Caco-2 (cell line): ENCODE measurements at regions not wholly inside any gene's neighbourhood (a gene's known extent, or its start where the extent isn't known, plus 50 kb on each side); places are given as distances from the start of the nearest gene placed in this dataset.

Source experiments
- BruUV-seq: library from RNA; stranded (reverse); fragments of 400-500 nt; replicated peaks from 2 replicates; lab custom pipeline; 2021; lab: Mats Ljungman, UMichigan
- CTCF ChIA-PET: fragments of 300-600 bp; sonication (Branson Sonifier 250); formaldehyde crosslinking; loops from one replicate; lab custom pipeline; 2022; ENCODE audit warnings: antibody characterized with exemption; lab: Charles Lee
- POLR2A ChIA-PET: fragments of 300-600 bp; sonication (Branson Sonifier 250); formaldehyde crosslinking; loops from one replicate; lab custom pipeline; 2022; ENCODE audit warnings: antibody characterized with exemption; lab: Charles Lee
- DNase-seq, 2 experiments: peaks; one replicate each; pipeline versions ENCODE4 v3.0.0 to v3.0.0-alpha.2; 2020 to 2022
- H3K27me3 ChIP-seq: replicated peaks from 2 replicates; pipeline ENCODE4 v1.6.0; 2011; ENCODE audit warnings: low read length; ENCODE audit not compliant: control insufficient read depth, insufficient read depth
- H3K36me3 ChIP-seq: 2 replicates; pipeline ENCODE4 v1.5.1; 2011; ENCODE audit warnings: low read length; ENCODE audit not compliant: control insufficient read depth, insufficient read depth
- H3K4me1 ChIP-seq: fragments of 250-450 bp; sonication (Bioruptor Pico); 2 replicates; pipeline ENCODE4 v1.5.1; 2020; ENCODE audit warnings: mild to moderate bottlenecking
- H3K4me3 ChIP-seq: 2 replicates; pipeline ENCODE4 v1.5.1; 2011; ENCODE audit warnings: low read depth, mild to moderate bottlenecking, control low read depth, low read length
- H3K9me3 ChIP-seq: fragments of 250-450 bp; sonication (Bioruptor Pico); 2 replicates; pipeline ENCODE4 v1.5.1; 2020; ENCODE audit warnings: mild to moderate bottlenecking, moderate library complexity
- H3K27ac Mint-ChIP-seq: one replicate; pipeline ENCODE4 v1.8.0; 2022; ENCODE audit warnings: mixed read lengths; ENCODE audit not compliant: unreplicated experiment
- H3K27me3 Mint-ChIP-seq: one replicate; pipeline ENCODE4 v1.8.0; 2022; ENCODE audit warnings: mixed read lengths; ENCODE audit not compliant: insufficient read depth, unreplicated experiment
- H3K36me3 Mint-ChIP-seq: one replicate; pipeline ENCODE4 v1.8.0; 2022; ENCODE audit warnings: mild to moderate bottlenecking, mixed read lengths; ENCODE audit not compliant: insufficient read depth, unreplicated experiment
- H3K4me1 Mint-ChIP-seq: one replicate; pipeline ENCODE4 v1.8.0; 2022; ENCODE audit warnings: low read depth, mixed read lengths; ENCODE audit not compliant: unreplicated experiment
- H3K4me3 Mint-ChIP-seq: one replicate; pipeline ENCODE4 v1.8.0; 2022; ENCODE audit warnings: mild to moderate bottlenecking, moderate library complexity, mixed read lengths; ENCODE audit not compliant: unreplicated experiment
- H3K9me3 Mint-ChIP-seq: one replicate; pipeline ENCODE4 v1.8.0; 2022; ENCODE audit warnings: mixed read lengths; ENCODE audit not compliant: unreplicated experiment
- CTCF ChIP-seq, 2 experiments: fragments of 200-600 bp in 1 of 2; IDR thresholded peaks; 1 replicate in 1 of 2; 2 replicates in 1 of 2; pipeline versions ENCODE4 v1.5.1 to v1.8.0; 2011 to 2022; ENCODE audit warnings: antibody characterized with exemption in 1 of 2, control low read depth in 1 of 2, inconsistent platforms in 1 of 2, low read depth in 1 of 2, low read length in 1 of 2, mild to moderate bottlenecking in 1 of 2, moderate library complexity in 1 of 2; ENCODE audit not compliant: insufficient read depth in 1 of 2, severe bottlenecking in 1 of 2, unreplicated experiment in 1 of 2
- intact Hi-C: fragments of 100-400 bp; cut with micrococcal nuclease; formaldehyde crosslinking; loops from one replicate; pipeline ENCODE4 v1.10.0; 2022; ENCODE audit not compliant: unreplicated experiment

GRCh38 chr6:169902070-169902469 lies 150.6 kb downstream of the ERMARD start:
- POLR2A ChIA-PET: no interaction called here
- Mint-ChIP-seq H3K4me3 (no peak overlapping the region), H3K9me3 (peaks cover 10% of the 10 kb centered on the region), H3K36me3 (peaks cover 6% of the 10 kb centered on the region), H3K4me1 (no peaks in the 10 kb centered on the region), H3K27ac (no peak overlapping the region), H3K27me3 (no peaks in the 10 kb centered on the region)
- BruUV-seq: no TSS peak
- H3K4me1 ChIP-seq: no peaks in the 10 kb centered on the region
- no peak for TF ChIP-seq CTCF (IDR thresholded peaks at IDR 0.05; ENCODE audit: insufficient read depth in 1 of 2, low read depth in 1 of 2, low read length in 1 of 2, severe bottlenecking in 1 of 2, unreplicated experiment in 1 of 2)
- DNase-seq: no peak
- H3K4me3 ChIP-seq: no peak overlapping the region
- no peaks in the 10 kb centered on the region for H3K9me3 ChIP-seq
- intact Hi-C loops: no loop called here
- CTCF ChIA-PET: no interaction called here
- no peaks in the 10 kb centered on the region for H3K27me3 ChIP-seq
- no peaks in the 10 kb centered on the region for H3K36me3 ChIP-seq

- Mint-ChIP-seq H3K27ac (no peak overlapping the region), H3K27me3 (no peaks in the 10 kb centered on the region), H3K36me3 (peaks cover 6% of the 10 kb centered on the region), H3K9me3 (peaks cover 10% of the 10 kb centered on the region), H3K4me1 (no peaks in the 10 kb centered on the region), H3K4me3 (peak overlapping the region; percentile 49)
- no peak for TF ChIP-seq CTCF (IDR thresholded peaks at IDR 0.05; ENCODE audit: insufficient read depth in 1 of 2, low read depth in 1 of 2, low read length in 1 of 2, severe bottlenecking in 1 of 2, unreplicated experiment in 1 of 2)
- Histone ChIP-seq H3K4me1 (no peaks in the 10 kb centered on the region), H3K36me3 (no peaks in the 10 kb centered on the region), H3K9me3 (no peaks in the 10 kb centered on the region), H3K4me3 (no peak overlapping the region), H3K27me3 (no peaks in the 10 kb centered on the region)
- ChIA-PET CTCF (no interaction called here), POLR2A (no interaction called here)
- BruUV-seq: no TSS peak
- DNase-seq: no peak
- intact Hi-C loops: no loop called here
Measured at GRCh38 chr6:169899481-169900145, 148.2 kb downstream of the ERMARD start.

GRCh38 chr6:169898788-169899480 lies 147.5 kb downstream of the ERMARD start:
- Mint-ChIP-seq H3K4me1 (no peaks in the 10 kb centered on the region), H3K4me3 (no peak overlapping the region), H3K9me3 (peaks cover 10% of the 10 kb centered on the region), H3K27ac (no peak overlapping the region), H3K36me3 (peaks cover 6% of the 10 kb centered on the region), H3K27me3 (no peaks in the 10 kb centered on the region)
- Histone ChIP-seq H3K4me3 (no peak overlapping the region), H3K9me3 (no peaks in the 10 kb centered on the region), H3K27me3 (no peaks in the 10 kb centered on the region), H3K4me1 (no peaks in the 10 kb centered on the region), H3K36me3 (no peaks in the 10 kb centered on the region)
- POLR2A ChIA-PET: no interaction called here
- CTCF ChIA-PET: no interaction called here
- BruUV-seq: no TSS peak
- DNase-seq: no peak
- TF ChIP-seq CTCF (IDR thresholded peaks at IDR 0.05; ENCODE audit: insufficient read depth in 1 of 2, low read depth in 1 of 2, low read length in 1 of 2, severe bottlenecking in 1 of 2, unreplicated experiment in 1 of 2): no peak
- intact Hi-C loops: no loop called here
